NCI-H1417 (cell line): ENCODE measurements at regions not wholly inside any gene's neighbourhood (a gene's known extent, or its start where the extent isn't known, plus 50 kb on each side); places are given as distances from the start of the nearest gene placed in this dataset.
A peak's percentile ranks its signal among the peaks of the same experiment; 100 is the strongest.

Experiments used
- DNase-seq, 3 experiments: peaks; one replicate each; lab custom pipeline; 2025; lab: John Stamatoyannopoulos, UW

DNA sequence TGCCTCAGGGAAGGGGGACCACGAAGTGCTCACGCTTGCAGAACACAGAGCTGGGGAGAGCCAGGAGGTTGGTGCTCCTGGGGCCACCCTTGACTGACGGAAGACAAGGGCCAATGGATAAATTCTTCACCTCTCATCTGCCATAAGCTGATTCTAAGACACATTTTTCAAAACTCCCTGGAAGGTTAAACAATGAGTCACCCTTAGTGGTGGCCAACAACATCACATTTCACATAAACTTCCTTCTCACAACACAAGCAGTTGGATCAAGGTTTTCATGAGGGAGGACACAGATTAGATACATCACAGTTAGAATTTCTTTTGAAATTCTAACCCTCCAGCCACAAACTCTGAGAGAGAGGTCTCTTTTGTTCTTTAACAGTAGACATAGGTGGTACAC is 713.6 kb upstream of the POU3F3 start:
- DNase-seq = no peak

DNA sequence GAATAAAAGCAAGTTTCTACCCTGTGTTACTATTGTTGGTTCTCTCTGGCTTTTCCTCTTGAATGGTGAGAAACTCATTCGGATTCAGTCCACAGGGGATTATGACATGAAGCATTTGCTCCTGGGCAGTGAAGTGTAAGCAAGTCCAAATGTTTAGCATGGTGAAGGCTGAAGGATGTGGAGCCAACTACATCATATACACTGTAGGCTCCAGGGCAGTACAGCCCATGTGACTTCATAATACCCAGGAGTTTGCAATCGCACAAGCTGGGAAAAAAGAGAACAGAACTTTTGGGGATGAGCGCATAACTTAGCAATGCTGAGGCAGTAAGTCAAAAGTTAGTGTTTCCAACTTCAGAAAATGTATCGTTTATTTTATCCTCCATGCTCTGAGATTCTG is 695.7 kb upstream of the POU3F3 start:
- DNase-seq = no peak

DNA sequence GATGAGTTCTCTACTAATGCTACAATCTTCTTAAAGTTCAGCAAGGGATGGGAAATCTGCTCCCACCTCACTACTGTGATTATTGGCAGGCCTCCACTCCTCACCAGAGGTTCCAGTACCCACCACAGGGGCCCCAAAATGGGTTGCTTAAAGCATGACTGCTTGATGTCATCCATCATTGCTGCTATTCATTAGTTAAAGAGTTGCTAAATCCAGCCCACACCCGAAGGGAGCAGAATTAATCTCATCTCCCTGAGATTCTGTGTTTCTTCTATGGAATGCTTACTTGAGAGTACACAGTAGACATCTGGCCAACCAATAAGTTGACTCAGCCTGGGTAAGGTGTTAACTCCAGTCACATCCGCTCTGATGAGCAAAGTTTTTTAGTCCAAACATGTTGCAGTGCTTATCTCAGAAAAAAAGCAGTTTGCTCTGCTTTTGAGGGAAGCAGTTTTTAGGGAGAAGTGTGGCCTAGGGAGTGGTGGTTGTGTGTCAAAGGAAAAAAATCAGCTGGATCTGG is 690.2 kb upstream of the POU3F3 start:
- no peak for DNase-seq

DNA sequence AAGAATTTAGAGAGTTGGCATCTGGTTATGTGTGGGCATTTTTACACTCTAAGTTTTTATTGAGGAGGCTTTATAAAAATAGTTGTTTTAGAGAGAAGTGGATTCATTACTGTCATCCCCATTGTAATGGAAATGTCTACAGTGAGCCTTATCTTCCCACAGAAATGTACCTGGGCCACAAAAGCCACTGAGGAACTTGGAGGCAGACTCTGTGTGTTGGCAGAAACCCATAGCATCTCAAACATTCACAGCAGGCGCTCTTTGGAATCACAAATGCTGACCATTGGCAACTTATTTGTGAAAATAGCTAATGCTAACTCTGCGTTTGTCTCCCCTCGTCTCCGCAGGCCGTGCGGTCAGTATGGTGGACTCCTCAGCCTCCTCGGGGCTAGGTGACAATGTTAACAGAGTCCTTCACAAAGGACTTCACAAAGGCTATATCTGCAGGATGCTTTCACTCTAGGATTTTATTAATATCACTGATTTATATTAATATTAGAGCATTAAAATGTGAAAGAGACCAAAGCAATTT is 689.1 kb upstream of the POU3F3 start:
- no peak for DNase-seq

DNA sequence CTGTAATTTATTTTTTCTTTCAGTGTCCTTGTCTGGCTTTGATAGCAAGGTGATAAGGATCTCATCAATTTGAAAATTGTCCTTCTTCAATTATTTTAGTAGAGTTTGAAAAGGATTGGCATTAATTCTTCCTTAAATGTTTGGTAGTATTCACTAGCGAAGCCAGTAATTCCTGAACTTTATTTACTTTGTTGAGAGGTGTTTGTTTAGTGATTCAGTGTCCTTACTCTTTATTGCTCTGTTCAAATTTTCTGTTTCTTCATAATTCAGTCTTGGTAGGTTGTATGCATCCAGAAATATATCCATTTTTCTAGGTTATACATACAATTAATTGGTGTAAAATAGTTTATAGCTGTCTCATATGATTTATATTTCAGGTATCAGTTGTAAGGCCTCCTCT is 676.7 kb upstream of the POU3F3 start:
- DNase-seq = peak in 1 of 3 experiments; percentile 19

DNA sequence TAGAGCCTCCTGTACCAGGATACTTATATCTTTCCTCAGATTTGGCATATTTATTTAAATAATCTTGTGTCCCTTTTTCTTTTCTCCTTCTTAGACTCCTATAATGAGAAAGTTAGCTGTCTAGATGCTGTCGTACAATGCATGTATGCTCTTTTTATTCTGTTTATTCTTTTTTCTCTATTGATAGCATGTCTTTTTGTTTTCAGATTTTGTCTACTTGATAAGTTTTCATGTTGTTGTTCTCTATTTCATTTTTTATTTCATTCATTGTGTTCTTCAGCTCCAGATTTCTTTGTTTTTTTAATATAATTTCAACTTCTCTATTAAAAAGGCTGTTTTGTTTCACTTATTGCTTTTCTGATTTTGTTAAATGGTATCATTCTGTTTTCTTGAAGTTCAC is 674.3 kb upstream of the POU3F3 start:
- DNase-seq = no peak

DNA sequence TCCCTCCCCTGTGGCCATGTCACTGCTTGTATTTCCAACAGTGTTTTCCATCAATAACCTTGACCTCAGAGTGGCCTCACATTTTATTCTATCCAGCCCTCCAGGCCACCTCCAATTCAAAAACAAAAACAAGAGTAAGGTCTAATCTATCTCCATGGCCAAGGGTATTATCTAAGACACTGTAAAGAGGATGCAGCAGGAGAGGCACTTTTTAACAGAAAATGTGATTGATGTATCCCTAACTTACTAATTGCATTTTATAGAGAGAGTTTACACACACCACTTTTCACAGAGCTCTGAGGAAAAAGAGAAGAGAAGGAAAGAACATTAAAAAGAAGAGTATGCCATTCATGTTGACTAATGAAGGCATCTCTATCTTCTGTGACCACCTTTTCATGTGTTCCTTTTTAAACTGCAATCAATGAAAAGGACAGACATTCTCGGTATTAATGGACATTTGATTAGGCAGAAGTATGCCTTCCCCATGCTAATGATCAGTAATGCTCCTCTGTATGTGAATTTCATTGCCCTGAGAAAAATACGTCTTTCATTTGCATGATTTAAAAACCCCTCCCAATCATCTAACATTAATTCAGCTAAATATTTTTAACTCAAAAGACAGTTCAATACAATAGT is 653.3 kb upstream of the POU3F3 start:
- no peak for DNase-seq

DNA sequence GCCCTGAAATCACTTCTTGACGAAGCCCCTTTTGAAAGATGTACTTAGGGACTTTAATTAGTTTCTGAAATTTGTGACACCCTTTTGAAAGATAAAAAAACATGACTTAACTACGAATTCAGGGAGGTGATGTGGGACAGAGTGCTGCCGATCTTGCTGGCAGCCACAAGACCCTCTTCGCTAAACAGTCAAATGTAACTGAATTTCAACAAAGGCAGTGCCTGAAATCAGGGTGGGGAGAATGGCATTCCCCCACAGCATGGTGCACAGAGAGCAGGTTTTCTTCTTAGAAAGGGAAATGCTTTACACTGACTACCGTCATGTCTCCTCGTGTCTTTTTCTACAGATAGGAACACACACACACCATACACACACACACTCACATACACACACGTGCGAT is 640.2 kb upstream of the POU3F3 start:
- DNase-seq = no peak

DNA sequence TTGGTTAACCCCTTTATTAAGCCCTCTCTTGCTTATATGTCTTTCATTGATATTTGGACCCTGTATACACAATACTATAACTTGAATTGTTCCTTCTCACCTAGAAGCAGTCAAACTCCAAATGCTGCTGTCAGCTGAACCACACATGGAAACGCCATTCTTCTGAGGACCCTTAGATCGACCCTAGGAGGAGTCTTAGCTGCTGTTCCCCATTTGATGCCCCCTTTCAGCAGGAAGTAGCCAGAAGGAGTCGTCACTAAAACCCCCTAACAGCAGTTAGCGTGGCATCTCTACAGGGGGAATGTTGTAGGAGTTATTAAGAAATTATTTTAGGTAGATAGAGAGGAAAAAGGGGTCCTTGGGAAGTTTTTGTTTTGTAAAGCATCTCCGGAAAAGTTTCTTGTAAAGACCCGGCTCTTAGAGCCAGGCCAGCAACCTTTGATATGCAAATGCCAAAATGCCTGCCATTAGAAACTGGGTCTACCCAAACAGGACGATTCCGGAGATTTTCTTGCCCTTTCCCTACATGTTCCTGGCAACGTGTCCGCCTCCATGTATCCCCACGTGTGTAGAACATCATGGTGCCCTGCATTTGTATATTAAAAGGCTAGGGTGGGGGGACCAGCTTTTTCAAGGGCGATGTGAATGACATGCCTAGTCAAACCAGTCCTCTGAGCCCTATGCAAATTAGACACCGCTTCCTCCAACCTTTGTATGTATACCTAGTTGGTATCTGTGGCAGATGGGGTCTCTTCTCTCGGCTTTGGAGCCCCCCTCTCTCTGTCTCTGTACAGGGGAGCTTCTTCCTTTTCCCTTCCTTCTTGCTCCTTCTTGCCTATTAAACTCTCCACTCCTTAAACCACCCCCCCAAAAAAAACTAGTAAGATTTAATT is 638.4 kb upstream of the POU3F3 start:
- no peak for DNase-seq

DNA sequence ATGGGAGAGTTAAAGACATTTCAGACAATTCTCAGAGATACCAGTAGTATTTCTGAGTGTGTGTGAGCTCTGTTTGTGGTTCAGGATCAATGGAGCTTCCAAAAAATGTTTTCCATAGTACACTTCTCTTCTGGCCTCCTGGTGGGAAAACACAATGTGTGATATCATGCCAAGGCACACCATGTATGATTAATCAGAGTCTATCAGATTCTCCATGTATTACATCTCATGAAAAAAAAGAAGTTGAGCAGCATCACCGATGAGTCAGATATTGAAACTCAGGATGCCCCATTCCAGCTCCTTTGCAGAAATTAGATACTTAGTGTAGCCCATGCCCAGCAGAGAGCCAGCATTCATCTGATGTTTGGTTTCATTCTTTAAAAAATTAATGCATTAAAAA is 620.3 kb upstream of the POU3F3 start:
- DNase-seq = no peak

DNA sequence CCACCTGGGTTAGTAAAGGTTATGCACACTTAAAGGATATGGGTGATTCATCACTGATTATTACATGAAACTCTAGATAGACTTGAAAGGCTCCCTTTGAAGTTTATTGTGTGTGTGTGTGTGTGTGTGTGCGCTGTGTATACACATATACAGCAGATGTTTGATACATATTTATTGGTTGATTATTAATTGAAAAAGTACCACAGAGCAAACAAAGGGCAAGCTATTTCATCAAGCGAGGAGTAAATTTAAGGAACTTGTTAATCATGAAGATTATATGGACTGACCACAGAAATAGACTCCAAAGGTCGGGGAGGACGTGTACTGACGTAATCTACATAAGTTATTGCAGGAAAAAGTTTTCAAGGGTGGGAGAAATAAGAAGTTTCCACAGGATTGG is 617.4 kb upstream of the POU3F3 start:
- no peak for DNase-seq

DNA sequence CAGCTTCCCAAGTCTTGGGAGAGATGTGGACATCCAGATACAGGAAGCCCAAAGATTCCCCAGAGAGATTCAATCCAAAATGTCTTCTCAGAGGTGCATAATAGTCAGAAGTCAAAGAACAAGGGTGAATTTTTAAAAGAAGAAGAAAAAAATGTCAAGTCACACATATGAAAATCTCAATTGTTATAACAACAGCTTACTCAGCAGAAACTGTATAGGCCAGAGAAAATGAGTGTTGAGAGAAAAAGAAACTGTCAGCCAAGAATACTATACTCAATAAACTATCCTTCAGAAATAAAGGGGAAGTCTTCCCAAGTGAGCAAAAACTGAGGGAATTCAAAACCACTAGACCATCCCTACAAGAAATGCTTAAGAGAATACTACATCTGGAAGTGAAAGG is 612.9 kb upstream of the POU3F3 start:
- DNase-seq = no peak

DNA sequence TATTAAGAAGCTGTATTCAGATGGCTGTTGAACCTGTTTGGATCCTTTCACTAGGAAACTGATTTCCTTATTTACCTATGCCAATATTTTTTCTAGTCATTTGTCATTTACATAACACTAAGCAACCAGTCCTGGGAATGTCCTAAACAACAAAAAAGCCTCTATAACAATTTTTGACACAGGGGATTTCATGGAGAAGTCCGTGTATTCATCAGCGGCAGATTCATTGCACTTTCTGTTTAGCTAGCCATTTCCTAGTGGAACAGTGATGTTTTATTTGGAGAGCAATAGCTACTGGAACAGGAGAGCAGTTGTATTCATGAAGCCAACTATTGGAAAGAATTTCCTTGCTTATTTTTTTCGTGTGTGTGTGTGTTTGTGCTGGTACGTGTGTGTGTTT is 604.3 kb upstream of the POU3F3 start:
- DNase-seq = no peak

DNA sequence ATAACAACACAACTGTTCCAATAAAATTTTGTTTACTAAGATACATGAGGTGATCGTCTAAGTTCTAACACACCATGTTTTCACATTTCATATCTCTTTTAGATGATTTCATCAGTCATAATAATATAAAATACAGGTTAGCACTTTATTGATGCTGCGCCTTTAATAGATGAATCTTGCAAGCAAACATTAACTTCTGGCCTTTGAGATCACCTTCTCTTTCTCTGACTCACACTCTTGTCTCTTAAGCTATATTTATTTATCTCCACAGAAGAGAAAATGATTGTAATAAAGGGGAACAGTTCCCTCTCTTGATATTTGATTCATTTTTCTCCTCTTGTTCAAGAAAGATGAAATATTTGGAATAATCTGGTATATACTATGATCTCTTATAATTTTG is 603.3 kb upstream of the POU3F3 start:
- DNase-seq = no peak

DNA sequence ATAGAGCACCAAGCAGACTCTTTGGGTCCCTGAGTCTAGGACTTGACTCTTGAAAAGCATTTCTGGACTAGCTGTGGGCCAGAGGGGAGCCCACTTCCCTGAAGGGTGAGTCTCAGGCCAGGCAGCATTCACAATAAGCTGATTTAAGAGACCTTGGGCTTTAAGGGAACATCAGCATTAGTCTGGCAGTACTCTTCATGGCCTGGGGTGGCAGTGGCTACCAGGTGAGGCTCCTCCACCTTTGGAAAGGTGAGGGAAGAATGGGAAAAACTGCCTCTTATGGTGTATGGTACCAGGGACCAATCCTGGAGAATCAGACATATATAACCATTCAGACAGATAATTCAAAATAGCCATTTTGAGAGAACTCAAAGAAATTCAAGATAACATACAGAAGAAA is 599.9 kb upstream of the POU3F3 start:
- no peak for DNase-seq

DNA sequence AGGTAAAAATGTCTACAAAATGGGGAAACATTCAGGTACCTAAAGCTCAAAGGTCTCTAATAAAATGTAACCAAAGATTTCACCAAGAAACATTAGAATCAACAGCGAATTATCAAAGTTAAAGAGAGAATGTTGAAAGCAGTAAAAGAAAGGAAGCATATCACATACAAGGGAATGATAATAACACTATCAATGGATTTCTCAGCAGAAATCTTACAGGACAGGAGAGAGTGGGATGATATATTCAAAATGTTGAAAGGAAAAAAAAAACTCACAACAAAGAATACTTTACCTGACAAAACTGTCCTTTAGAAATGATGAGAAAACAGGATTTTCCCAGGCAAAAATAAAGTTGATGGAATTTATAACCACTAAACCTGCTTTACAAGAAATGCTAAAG is 591.2 kb upstream of the POU3F3 start:
- DNase-seq = no peak

DNA sequence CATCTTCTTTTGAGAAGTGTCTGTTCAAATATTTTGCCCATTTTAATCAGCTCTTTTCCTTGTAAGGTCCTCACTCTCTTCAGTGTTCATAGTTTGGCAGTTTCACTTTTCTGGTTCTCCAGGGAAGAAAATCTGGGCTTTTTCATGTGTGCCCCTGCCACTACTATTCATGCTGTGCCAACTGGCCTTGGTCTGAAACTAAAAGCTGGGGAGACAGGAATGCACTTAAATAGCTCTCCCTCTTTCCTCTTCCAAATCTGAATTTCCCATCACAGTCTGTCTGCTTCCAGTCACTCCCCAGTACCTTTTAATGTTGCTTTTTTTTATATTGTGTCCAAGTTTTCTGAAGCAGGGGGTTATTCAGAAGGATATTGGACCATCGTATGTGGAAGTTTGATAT is 574.3 kb upstream of the POU3F3 start:
- no peak for DNase-seq

DNA sequence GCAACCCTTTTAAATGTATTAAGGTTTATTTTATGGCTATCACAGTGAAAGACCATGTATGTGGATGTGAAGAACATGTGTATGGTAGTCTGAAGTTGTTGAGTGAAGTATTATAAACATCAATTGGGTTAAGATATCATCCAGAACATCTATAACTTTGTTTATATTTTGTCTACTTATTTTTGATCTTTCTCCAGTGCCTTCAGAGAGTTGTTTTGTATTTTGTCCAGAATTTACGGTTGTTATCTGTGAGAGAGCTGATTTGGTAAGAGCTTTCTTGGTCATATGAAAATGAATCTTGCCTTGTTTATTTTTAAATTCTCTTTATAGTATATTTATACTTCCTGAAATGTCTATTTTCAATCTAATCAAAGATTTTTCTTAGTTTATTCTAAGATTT is 573.7 kb upstream of the POU3F3 start:
- no peak for DNase-seq

DNA sequence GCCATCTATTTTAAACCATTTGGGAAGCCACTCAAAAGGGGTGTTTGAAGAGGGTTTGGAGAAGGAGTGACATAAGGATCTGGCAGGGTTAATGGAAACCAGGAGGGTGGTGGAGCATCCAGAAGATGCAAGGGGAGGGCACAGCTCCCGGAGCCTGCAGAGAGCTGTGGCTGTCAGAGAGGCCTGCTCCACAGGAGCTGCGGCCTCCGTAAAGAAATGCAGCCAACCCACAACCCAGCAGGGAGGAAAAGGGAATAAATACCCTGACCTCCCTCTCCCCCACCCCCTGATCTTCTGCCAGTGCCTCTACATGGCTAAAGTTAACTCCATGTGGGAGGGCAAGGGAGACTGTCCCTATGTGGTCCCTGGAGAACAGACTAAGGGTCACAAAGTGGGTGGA is 567.1 kb upstream of the POU3F3 start:
- DNase-seq = no peak

DNA sequence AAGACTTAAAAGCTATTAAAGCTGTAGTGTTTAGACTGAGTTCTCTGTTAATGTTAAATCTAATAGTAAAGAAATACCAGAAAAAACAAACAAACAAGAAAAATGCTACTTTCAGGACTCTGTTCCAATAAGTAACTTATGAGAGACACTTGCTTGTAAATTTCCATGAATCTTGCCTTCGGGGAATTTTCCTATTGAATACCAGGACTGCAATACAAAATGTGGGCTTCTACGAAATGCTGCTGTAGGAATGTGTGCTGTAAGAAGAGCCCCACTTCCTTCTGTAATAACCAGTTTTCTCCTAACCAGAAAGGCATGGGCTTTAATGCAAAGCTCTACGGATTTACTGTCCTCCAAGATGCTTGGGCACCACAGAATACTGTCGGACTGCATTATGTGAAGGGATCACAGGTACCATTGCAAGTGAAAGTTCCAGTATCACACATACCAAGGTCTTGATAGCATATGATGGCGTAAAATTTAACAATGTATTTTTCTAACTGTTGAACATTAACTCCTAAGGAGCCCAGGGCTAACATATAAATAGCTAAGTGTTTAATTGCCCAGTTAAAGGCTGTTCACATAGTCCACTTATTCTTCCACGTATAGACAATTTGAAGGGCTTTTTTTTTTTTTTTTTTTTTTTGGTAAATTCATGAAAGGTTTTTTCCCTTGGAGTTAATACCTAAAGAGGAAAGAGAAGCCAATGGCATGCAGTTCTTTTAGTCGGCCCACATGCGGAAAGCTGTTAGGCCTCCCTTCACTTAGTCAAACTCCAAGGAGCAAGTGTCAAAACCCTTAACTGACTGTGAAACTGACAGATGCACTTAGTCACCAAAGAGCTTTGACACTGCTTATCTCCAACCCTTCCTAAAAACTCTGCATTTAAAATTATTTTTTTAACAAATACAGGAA is 564.0 kb upstream of the POU3F3 start:
- DNase-seq = no peak

DNA sequence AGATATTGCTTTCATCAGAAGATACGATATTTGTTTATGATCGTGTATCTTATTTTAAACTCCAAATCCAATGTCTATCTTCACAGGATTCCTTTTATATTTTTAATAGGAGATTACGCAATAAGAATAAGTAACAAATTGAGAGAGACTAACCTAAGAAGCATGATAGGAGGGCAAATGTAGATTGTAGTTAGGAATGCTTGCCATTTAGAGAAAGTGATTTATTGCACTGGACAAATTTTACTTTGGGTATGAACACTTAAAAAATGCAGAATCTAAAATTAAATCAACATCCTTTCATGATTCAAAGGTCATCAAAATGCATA is 563.4 kb upstream of the POU3F3 start:
- DNase-seq = no peak

DNA sequence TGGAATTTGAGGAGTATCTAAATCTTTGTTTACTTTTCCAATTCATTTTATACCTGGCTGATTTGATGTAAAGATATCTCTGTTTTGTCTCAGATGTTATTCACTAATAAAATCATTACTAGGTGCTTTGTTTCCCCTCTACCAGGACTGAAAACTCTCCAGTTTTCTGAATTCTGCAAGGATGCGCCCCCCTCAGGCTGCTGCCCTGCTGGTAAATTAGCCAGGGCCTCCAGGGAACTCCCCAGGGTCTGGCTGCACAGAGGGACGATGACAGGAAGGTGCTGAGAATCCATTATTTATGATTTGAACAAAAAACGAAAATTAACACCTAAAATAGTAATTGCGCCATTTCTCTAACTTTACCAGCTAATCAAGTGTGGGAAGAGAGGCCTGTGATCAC is 541.2 kb upstream of the POU3F3 start:
- DNase-seq = no peak
